ENCODE measurements at regions not wholly inside any gene's neighbourhood (a gene's known extent, or its start where the extent isn't known, plus 50 kb on each side); places are given as distances from the start of the nearest gene placed in this dataset.
"Not testable (repeated sequence)": the region's sequence is repeated elsewhere in the genome, so short reads cannot be mapped to it uniquely, and the experiment has no call there.

- POLR2A ChIA-PET; CTCF ChIA-PET; DNase-seq (ENCODE audit: extremely low spot score): not testable (repeated sequence)
Measured at GRCh38 chr16:31581065-31581464, 53.4 kb downstream of the AHSP start.

DNA sequence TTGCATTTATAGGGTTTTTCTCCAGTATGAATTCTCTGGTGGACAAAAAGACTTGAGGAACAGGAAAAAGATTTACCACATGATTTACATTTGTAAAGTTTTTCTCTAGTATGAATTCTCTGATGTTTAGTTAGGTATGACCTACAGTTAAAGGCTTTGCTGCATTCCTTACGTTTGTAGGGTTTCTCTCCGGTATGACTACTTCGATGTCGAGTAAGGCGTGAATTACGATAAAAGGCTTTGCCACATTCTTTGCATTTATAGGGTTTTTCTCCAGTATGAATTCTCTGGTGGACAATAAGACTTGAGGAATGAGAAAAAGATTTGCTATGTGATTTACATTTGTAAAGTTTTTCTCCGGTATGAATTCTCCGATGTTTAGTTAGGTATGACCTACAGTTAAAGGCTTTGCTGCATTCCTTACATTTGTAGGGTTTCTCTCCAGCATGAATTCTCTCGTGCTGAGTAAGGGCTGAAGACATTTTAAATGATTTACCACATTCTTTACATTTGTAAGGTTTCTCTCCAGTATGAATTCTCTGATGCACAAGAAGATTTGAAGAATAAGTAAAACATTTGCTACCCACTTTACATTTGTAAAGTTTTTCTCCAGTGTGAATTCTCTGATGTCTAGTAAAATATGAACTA lies 74.2 kb downstream of the AHSP start:
- DNase-seq (ENCODE audit: extremely low spot score); CTCF ChIA-PET; POLR2A ChIA-PET: not testable (repeated sequence)

DNA sequence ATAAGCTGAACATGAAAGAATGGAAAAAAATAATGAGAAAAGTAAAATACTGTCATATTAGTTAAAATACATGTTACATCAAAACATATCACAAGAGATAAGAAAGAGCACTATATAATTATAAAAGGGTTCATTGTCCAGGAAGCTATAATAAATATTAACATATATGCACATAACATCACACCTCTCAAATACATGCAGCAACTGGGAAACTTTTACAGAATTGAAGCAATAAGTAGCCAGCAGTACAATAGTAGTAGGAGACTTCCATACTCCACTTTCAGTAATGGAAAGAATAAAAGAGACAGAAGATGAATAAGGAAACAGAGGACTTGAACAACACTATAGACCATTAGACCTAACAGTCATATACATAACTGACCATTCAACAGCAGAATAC lies 90.4 kb downstream of the AHSP start:
- ChIA-PET POLR2A (no interaction called here), CTCF (no interaction called here)
- DNase-seq (ENCODE audit: extremely low spot score) = no peak
- TF ChIP-seq, protein P1, sequence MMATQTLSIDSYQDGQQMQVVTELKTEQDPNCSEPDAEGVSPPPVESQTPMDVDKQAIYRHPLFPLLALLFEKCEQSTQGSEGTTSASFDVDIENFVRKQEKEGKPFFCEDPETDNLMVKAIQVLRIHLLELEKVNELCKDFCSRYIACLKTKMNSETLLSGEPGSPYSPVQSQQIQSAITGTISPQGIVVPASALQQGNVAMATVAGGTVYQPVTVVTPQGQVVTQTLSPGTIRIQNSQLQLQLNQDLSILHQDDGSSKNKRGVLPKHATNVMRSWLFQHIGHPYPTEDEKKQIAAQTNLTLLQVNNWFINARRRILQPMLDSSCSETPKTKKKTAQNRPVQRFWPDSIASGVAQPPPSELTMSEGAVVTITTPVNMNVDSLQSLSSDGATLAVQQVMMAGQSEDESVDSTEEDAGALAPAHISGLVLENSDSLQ (IDR thresholded peaks at IDR 0.05) = no peak
- no peak for TF ChIP-seq ELF4 (IDR thresholded peaks at IDR 0.05)
- TF ChIP-seq FOXK2 (IDR thresholded peaks at IDR 0.05) = no peak
- no peak for TF ChIP-seq SP1 (IDR thresholded peaks at IDR 0.05)
- TF ChIP-seq HDGF (IDR thresholded peaks at IDR 0.05; ENCODE audit: borderline replicate concordance) = no peak
- TF ChIP-seq LEF1 (IDR thresholded peaks at IDR 0.05; ENCODE audit: borderline replicate concordance) = no peak
- no peak for TF ChIP-seq FOXA1 (IDR thresholded peaks at IDR 0.05)
- TF ChIP-seq BHLHE40 (IDR thresholded peaks at IDR 0.05; ENCODE audit: borderline replicate concordance) = no peak
- no peak for TF ChIP-seq CTBP1 (IDR thresholded peaks at IDR 0.05; ENCODE audit: borderline replicate concordance)
- no peak for TF ChIP-seq NFRKB (IDR thresholded peaks at IDR 0.05)
- no peak for TF ChIP-seq ZNF384 (IDR thresholded peaks at IDR 0.05)
- TF ChIP-seq TARDBP (IDR thresholded peaks at IDR 0.05) = no peak
- no peak for TF ChIP-seq SUZ12 (IDR thresholded peaks at IDR 0.05)
- TF ChIP-seq L3MBTL2 (conservative IDR thresholded peaks at IDR 0.05) = no peak
- no peak for TF ChIP-seq ARNT (IDR thresholded peaks at IDR 0.05)
- no peak for TF ChIP-seq FOXM1 (IDR thresholded peaks at IDR 0.05; ENCODE audit: borderline replicate concordance)

DNA sequence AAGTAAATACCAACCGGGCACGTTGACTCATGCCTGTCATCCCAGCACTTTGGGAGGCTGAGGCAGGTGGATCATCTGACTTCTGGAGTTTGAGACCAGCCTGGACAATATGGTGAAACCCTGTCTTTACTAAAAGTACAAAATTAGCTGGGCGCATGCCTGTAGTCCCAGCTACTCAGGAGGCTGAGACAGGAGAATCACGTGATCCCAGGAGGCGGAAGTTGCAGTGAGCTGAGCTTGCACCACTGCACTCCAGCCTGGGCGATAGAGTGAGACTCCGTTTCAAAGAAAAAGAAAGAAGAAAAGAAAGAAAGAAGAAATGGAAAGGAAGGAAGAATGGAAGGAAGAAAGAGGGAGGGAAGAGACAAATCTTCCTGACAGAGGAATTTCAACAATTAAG lies 108.7 kb downstream of the AHSP start:
- no peak for TF ChIP-seq SUZ12 (IDR thresholded peaks at IDR 0.05)
- TF ChIP-seq TARDBP (IDR thresholded peaks at IDR 0.05) = no peak
- ChIA-PET CTCF (no interaction called here), POLR2A (no interaction called here)
- no peak for DNase-seq (ENCODE audit: extremely low spot score)

DNA sequence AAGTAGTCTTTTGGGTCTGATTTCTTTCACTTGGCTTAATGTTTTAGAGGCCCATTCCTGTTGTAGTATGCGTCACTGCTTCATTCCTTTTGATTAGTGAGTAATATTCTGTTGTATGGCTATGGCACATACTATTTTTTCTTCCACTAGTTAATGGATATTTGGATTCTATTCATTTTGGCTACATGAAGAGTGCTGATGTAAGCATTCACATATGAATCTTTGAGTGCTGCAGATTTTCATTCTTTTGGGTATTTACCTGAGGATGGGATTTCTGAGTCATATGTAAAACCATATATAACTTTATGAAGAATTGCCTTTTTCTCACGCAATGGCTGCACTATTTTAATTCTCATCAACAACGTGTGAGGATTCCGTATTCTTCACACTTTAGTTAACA lies 113.6 kb downstream of the AHSP start:
- TF ChIP-seq ARNT (IDR thresholded peaks at IDR 0.05) (no peak), LEF1 (IDR thresholded peaks at IDR 0.05; ENCODE audit: borderline replicate concordance) (no peak), BHLHE40 (IDR thresholded peaks at IDR 0.05; ENCODE audit: borderline replicate concordance) (no peak)
- no peak for DNase-seq (ENCODE audit: extremely low spot score)
- ChIA-PET POLR2A (no interaction called here), CTCF (no interaction called here)

DNA sequence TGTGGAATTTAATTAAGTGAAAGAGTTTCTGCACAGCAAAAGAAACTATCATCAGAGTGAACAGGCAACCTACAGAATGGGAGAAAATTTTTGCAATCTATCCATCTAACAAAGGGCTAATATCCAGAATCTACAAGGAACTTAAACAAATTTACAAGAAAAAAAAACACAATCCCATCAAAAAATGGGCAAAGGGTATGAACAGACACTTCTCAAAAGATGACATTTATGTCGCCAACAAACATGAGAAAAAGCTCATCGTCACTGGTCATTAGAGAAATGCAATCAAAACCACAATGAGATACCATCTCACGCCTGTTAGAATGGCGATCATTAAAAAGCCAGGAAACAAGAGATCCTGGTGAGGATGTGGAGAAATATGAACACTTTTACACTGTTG lies 128.0 kb downstream of the AHSP start:
- POLR2A ChIA-PET; CTCF ChIA-PET; DNase-seq (ENCODE audit: extremely low spot score): not testable (repeated sequence)

DNA sequence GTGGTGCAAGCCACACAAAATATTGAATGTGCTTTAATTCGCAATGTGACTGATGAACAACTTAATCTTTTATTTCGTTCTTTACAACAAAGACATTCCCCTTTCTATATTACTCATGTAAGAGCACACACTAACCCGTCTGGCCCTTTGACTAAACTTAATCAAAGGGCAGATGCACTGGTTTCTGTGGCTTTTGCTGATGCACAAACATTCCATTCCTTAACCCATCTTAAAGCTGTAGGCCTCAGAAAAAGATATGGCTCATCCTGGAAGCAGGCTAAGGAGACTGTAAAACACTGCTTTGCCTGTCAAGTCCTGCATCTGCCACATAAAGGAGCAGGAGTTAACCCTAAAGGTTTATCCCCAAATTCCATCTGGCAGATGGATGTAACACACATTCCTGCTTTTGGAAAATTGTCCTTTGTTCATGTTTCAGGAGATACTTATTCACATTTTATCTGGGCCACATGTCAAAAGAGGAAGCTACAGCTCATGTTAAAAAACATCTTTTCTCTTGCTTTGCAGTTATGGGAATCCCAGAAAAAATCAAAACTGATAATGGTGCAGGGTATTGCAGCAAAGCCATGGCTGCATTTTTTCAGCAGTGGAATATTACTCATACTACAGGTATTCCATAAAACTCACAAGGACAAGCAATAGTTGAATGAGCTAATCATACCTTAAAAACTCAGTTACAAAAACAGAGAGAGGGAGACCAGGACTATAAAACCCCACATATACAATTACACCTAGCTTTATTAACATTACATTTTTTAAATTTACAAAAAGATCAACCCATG lies 137.2 kb downstream of the AHSP start:
- POLR2A ChIA-PET = no interaction called here
- TF ChIP-seq L3MBTL2 (conservative IDR thresholded peaks at IDR 0.05) = no peak
- no peak for TF ChIP-seq SP1 (IDR thresholded peaks at IDR 0.05)
- no peak for TF ChIP-seq SUZ12 (IDR thresholded peaks at IDR 0.05)
- TF ChIP-seq CTBP1 (IDR thresholded peaks at IDR 0.05; ENCODE audit: borderline replicate concordance) = no peak
- no peak for TF ChIP-seq LEF1 (IDR thresholded peaks at IDR 0.05; ENCODE audit: borderline replicate concordance)
- no peak for TF ChIP-seq ELF4 (IDR thresholded peaks at IDR 0.05)
- no peak for TF ChIP-seq NFRKB (IDR thresholded peaks at IDR 0.05)
- no peak for TF ChIP-seq HDGF (IDR thresholded peaks at IDR 0.05; ENCODE audit: borderline replicate concordance)
- TF ChIP-seq ZNF384 (IDR thresholded peaks at IDR 0.05) = no peak
- no peak for TF ChIP-seq BHLHE40 (IDR thresholded peaks at IDR 0.05; ENCODE audit: borderline replicate concordance)
- TF ChIP-seq FOXK2 (IDR thresholded peaks at IDR 0.05) = no peak
- TF ChIP-seq FOXA1 (IDR thresholded peaks at IDR 0.05) = no peak
- no peak for TF ChIP-seq TARDBP (IDR thresholded peaks at IDR 0.05)
- TF ChIP-seq ARNT (IDR thresholded peaks at IDR 0.05) = no peak
- TF ChIP-seq FOXM1 (IDR thresholded peaks at IDR 0.05; ENCODE audit: borderline replicate concordance) = no peak
- TF ChIP-seq, protein P1 (IDR thresholded peaks at IDR 0.05) = no peak
- DNase-seq (ENCODE audit: extremely low spot score) = no peak
- CTCF ChIA-PET = interaction anchor here (0.6 kb wide), 1 partner anchor 14 kb away, joined by 3 read pairs; no protein-coding TSS in a partner anchor

GRCh38 chr16:31674686-31675085 lies 147.0 kb downstream of the AHSP start:
- CTCF ChIA-PET = no interaction called here
- DNase-seq (ENCODE audit: extremely low spot score) = no peak
- POLR2A ChIA-PET = no interaction called here
- TF ChIP-seq LEF1 (IDR thresholded peaks at IDR 0.05; ENCODE audit: borderline replicate concordance) = no peak
- no peak for TF ChIP-seq ELF4 (IDR thresholded peaks at IDR 0.05)
- TF ChIP-seq, protein P1 (IDR thresholded peaks at IDR 0.05) = no peak
- no peak for TF ChIP-seq ARNT (IDR thresholded peaks at IDR 0.05)
- no peak for TF ChIP-seq HDGF (IDR thresholded peaks at IDR 0.05; ENCODE audit: borderline replicate concordance)
- no peak for TF ChIP-seq NFRKB (IDR thresholded peaks at IDR 0.05)
- TF ChIP-seq FOXK2 (IDR thresholded peaks at IDR 0.05) = no peak
